ENCODE measurements at regions not wholly inside any gene's neighbourhood (a gene's known extent, or its start where the extent isn't known, plus 50 kb on each side); places are given as distances from the start of the nearest gene placed in this dataset.

GRCh38 chr1:198880818-198881597 is 242.2 kb downstream of the PTPRC start:
- TF ChIP-seq, protein P1, sequence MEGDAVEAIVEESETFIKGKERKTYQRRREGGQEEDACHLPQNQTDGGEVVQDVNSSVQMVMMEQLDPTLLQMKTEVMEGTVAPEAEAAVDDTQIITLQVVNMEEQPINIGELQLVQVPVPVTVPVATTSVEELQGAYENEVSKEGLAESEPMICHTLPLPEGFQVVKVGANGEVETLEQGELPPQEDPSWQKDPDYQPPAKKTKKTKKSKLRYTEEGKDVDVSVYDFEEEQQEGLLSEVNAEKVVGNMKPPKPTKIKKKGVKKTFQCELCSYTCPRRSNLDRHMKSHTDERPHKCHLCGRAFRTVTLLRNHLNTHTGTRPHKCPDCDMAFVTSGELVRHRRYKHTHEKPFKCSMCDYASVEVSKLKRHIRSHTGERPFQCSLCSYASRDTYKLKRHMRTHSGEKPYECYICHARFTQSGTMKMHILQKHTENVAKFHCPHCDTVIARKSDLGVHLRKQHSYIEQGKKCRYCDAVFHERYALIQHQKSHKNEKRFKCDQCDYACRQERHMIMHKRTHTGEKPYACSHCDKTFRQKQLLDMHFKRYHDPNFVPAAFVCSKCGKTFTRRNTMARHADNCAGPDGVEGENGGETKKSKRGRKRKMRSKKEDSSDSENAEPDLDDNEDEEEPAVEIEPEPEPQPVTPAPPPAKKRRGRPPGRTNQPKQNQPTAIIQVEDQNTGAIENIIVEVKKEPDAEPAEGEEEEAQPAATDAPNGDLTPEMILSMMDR (IDR thresholded peaks at IDR 0.05 in 4 of 5, conservative IDR thresholded peaks at IDR 0.05 in 1 of 5): no peak
- no peak for TF ChIP-seq POLR2A (IDR thresholded peaks at IDR 0.05)

Data from gastrocnemius medialis (tissue), 4 donors.